OCI-LY7 (cell line): ENCODE measurements at regions not wholly inside any gene's neighbourhood (a gene's known extent, or its start where the extent isn't known, plus 50 kb on each side); places are given as distances from the start of the nearest gene placed in this dataset.

Experiments
- BruUV-seq: library from RNA; stranded (reverse); fragments of 400-500 nt; replicated peaks from 2 replicates; lab custom pipeline; 2021; lab: Mats Ljungman, UMichigan
- CTCF ChIA-PET: fragments of 300-600 bp; sonication (Branson Sonifier 250); formaldehyde crosslinking; loops from one replicate; lab custom pipeline; 2022; ENCODE audit warnings: antibody characterized with exemption; ENCODE audit not compliant: unreplicated experiment; lab: Charles Lee
- POLR2A ChIA-PET: fragments of 300-600 bp; sonication (Branson Sonifier 250); formaldehyde crosslinking; loops from one replicate; lab custom pipeline; 2022; ENCODE audit warnings: antibody characterized with exemption; lab: Charles Lee
- DNase-seq: peaks from one replicate; pipeline ENCODE4 v3.0.0-alpha.2; 2015; ENCODE audit warnings: low spot score
- H2AFZ ChIP-seq: fragments of 200-600 bp; sonication (generic), shearing (Covaris generic); 2 replicates; pipeline ENCODE4 v1.6.1; 2014; ENCODE audit warnings: mild to moderate bottlenecking, antibody characterized with exemption, low read length, moderate library complexity
- H3K27ac ChIP-seq: fragments of 200-600 bp; sonication (generic); 2 replicates; pipeline ENCODE4 v1.5.1; 2014; ENCODE audit warnings: mixed run types, low read depth, mild to moderate bottlenecking, moderate library complexity, low read length, inconsistent platforms; ENCODE audit not compliant: poor library complexity, severe bottlenecking
- H3K36me3 ChIP-seq: fragments of 200-600 bp; sonication (generic); 2 replicates; pipeline ENCODE4 v1.6.1; 2014; ENCODE audit warnings: mild to moderate bottlenecking, antibody characterized with exemption, low read length, moderate library complexity, mixed read lengths; ENCODE audit not compliant: insufficient read depth
- H3K4me1 ChIP-seq: fragments of 200-600 bp; sonication (generic); 2 replicates; pipeline ENCODE4 v1.5.1; 2014; ENCODE audit warnings: mild to moderate bottlenecking, low read length; ENCODE audit not compliant: insufficient read depth, poor library complexity, severe bottlenecking
- H3K4me2 ChIP-seq: fragments of 200-600 bp; sonication (generic); 2 replicates; pipeline ENCODE4 v1.6.1; 2014; ENCODE audit warnings: mild to moderate bottlenecking, low read length
- H3K4me3 ChIP-seq: fragments of 200-600 bp; sonication (generic); 2 replicates; pipeline ENCODE4 v1.5.1; 2014; ENCODE audit warnings: mild to moderate bottlenecking, low read depth, low read length; ENCODE audit not compliant: poor library complexity, severe bottlenecking
- H3K79me2 ChIP-seq: fragments of 200-600 bp; sonication (generic); 2 replicates; pipeline ENCODE4 v1.6.1; 2016; ENCODE audit warnings: low read depth, mild to moderate bottlenecking, low read length, moderate library complexity, mixed read lengths; ENCODE audit not compliant: insufficient read depth
- H3K9me2 ChIP-seq: fragments of 200-600 bp; sonication (generic); 2 replicates; pipeline ENCODE4 v1.6.1; 2016; ENCODE audit warnings: mild to moderate bottlenecking, low read length, mixed read lengths; ENCODE audit not compliant: insufficient read depth
- H3K9me3 ChIP-seq: fragments of 200-600 bp; sonication (generic); 2 replicates; pipeline ENCODE4 v1.6.1; 2014; ENCODE audit warnings: mild to moderate bottlenecking, mixed run types, low read length, mixed read lengths
- H4K20me1 ChIP-seq: fragments of 200-600 bp; sonication (generic); 2 replicates; pipeline ENCODE4 v1.6.1; 2014; ENCODE audit warnings: mild to moderate bottlenecking, antibody characterized with exemption, low read length, moderate library complexity, mixed read lengths; ENCODE audit not compliant: insufficient read depth
- EZH2phosphoT487 ChIP-seq: fragments of 200-600 bp; sonication (generic); IDR thresholded peaks from 2 replicates; pipeline ENCODE4 v1.6.1; 2018; ENCODE audit warnings: low read depth, borderline replicate concordance, mild to moderate bottlenecking, mixed run types, antibody characterized with exemption, low read length, moderate library complexity, mixed read lengths
- intact Hi-C: fragments of 100-400 bp; cut with micrococcal nuclease; formaldehyde crosslinking; loops from one replicate; pipeline ENCODE4 v1.10.0; 2022; ENCODE audit not compliant: unreplicated experiment
- TF ChIP-seq, protein P1 (sequence below): fragments of 200-600 bp; sonication (generic); conservative IDR thresholded peaks from 2 replicates; pipeline ENCODE4 v1.5.1; 2014; ENCODE audit warnings: mild to moderate bottlenecking, antibody characterized with exemption, low read length, moderate library complexity, mixed read lengths

DNA sequence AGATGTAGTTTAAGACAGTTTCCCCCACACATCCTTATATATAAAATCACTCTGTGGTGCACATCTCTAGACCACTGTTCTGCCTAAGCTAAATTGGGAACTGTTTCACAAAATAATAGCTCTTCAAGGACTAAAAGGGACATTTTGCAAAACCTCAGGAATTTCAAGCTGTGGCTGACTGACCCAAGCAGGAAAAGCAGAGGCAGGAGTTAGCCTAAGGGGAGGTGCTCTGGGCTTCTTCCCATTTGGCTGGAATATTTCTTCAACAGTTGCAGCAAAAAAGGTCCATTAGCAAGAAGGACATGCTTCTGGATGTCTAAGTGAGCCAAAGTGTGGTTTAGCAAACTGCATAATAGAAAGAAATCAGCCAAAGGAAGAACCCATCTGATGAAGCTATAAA lies 551.2 kb upstream of the ANKRD30A start:
- Histone ChIP-seq H3K4me2 (no peak overlapping the region), H3K9me2 (no peaks in the 10 kb centered on the region), H3K4me1 (no peaks in the 10 kb centered on the region), H3K9me3 (no peaks in the 10 kb centered on the region), H3K4me3 (no peak overlapping the region), H3K79me2 (no peaks in the 10 kb centered on the region), H3K27ac (no peak overlapping the region), H3K36me3 (no peaks in the 10 kb centered on the region), H4K20me1 (no peaks in the 10 kb centered on the region), H2AFZ (no peak overlapping the region)
- CTCF ChIA-PET, result no interaction called here
- no peak for TF ChIP-seq EZH2phosphoT487
- TF ChIP-seq, protein P1, sequence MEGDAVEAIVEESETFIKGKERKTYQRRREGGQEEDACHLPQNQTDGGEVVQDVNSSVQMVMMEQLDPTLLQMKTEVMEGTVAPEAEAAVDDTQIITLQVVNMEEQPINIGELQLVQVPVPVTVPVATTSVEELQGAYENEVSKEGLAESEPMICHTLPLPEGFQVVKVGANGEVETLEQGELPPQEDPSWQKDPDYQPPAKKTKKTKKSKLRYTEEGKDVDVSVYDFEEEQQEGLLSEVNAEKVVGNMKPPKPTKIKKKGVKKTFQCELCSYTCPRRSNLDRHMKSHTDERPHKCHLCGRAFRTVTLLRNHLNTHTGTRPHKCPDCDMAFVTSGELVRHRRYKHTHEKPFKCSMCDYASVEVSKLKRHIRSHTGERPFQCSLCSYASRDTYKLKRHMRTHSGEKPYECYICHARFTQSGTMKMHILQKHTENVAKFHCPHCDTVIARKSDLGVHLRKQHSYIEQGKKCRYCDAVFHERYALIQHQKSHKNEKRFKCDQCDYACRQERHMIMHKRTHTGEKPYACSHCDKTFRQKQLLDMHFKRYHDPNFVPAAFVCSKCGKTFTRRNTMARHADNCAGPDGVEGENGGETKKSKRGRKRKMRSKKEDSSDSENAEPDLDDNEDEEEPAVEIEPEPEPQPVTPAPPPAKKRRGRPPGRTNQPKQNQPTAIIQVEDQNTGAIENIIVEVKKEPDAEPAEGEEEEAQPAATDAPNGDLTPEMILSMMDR, result no peak
- intact Hi-C loops, result no loop called here
- POLR2A ChIA-PET, result interaction anchor here (0.5 kb wide), 1 partner anchor 22 kb away, joined by 3 read pairs; no protein-coding TSS in a partner anchor
- no peak for DNase-seq
- no TSS peak for BruUV-seq

- BruUV-seq, result no TSS peak
Observed at GRCh38 chr10:36573246-36573645, 552.2 kb upstream of the ANKRD30A start.

DNA sequence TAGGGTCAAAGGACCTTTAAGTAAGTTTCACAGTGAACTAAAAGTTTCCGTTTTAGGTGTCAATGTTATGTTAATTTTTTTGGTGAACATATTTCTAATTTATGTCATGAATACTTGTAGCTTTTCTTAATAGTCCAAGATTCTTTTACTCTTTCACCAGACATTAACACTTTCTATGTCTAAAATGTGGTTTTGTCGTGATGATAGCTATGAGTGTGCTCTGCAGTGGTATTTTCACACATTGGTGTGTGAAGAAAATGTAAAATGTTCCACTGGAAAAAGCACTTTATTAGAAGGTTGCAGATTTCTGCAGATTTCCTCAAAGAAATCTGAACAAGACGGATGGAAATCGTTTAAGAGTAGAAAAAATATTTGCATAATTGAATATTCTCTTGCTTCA lies 561.0 kb upstream of the ANKRD30A start:
- BruUV-seq, result no TSS peak
- ChIA-PET CTCF (no interaction called here), POLR2A (interaction anchor here (0.6 kb wide), 1 partner anchor 53 kb away, joined by 3 read pairs; no protein-coding TSS in a partner anchor)
- Histone ChIP-seq H3K9me3 (no peaks in the 10 kb centered on the region), H3K9me2 (no peaks in the 10 kb centered on the region), H4K20me1 (no peaks in the 10 kb centered on the region), H3K27ac (no peak overlapping the region), H3K4me1 (no peaks in the 10 kb centered on the region), H3K4me2 (no peak overlapping the region), H3K4me3 (no peak overlapping the region), H3K36me3 (no peaks in the 10 kb centered on the region), H2AFZ (no peak overlapping the region), H3K79me2 (no peaks in the 10 kb centered on the region)
- DNase-seq, result no peak
- no peak for TF ChIP-seq EZH2phosphoT487
- TF ChIP-seq, protein P1, result no peak
- intact Hi-C loops, result no loop called here

More at GRCh38 chr10:36573246-36573645, 552.2 kb upstream of the ANKRD30A start:
- H3K4me3 ChIP-seq, result no peak overlapping the region
- no peak for DNase-seq
- no peak overlapping the region for H3K4me2 ChIP-seq
- H2AFZ ChIP-seq, result no peak overlapping the region
- POLR2A ChIA-PET, result no interaction called here
- intact Hi-C loops, result no loop called here
- no peak for TF ChIP-seq EZH2phosphoT487
- TF ChIP-seq, protein P1, result no peak
- no peaks in the 10 kb centered on the region for H3K9me3 ChIP-seq
- H3K4me1 ChIP-seq, result no peaks in the 10 kb centered on the region
- H3K27ac ChIP-seq, result no peak overlapping the region
- H3K9me2 ChIP-seq, result no peaks in the 10 kb centered on the region
- H4K20me1 ChIP-seq, result no peaks in the 10 kb centered on the region
- no peaks in the 10 kb centered on the region for H3K79me2 ChIP-seq
- CTCF ChIA-PET, result no interaction called here
- H3K36me3 ChIP-seq, result no peaks in the 10 kb centered on the region
